ENCODE measurements at regions not wholly inside any gene's neighbourhood (a gene's known extent, or its start where the extent isn't known, plus 50 kb on each side); places are given as distances from the start of the nearest gene placed in this dataset.

- DNase-seq (ENCODE audit: low read depth in 2 of 2): no peak
These were observed 200.7 kb upstream of the PIK3C3 start for GRCh38 chr18:41754332-41754731.

GRCh38 chr18:41753826-41754225 is 201.2 kb upstream of the PIK3C3 start:
- DNase-seq (ENCODE audit: low read depth in 2 of 2): no peak

DNA sequence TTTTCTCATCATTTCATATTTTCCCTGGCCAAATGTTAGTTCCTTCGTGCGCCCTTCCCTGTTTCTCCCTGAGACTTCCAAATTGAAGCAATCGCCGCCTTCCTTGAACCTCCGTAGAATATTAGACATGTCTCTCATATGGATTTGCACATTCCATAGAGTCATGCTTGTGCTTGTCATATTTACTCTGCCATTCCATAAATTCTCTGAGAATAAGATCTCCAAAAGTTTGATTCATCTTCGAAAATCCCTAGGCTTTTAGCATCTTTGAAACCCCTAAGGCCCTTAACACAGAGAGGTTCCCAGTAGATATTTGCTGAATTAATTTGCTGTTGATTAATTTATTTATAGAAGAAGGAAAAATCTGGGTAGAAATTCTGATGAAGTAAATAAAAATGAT is 202.2 kb upstream of the PIK3C3 start:
- no peak for DNase-seq (ENCODE audit: low read depth in 2 of 2)

DNA sequence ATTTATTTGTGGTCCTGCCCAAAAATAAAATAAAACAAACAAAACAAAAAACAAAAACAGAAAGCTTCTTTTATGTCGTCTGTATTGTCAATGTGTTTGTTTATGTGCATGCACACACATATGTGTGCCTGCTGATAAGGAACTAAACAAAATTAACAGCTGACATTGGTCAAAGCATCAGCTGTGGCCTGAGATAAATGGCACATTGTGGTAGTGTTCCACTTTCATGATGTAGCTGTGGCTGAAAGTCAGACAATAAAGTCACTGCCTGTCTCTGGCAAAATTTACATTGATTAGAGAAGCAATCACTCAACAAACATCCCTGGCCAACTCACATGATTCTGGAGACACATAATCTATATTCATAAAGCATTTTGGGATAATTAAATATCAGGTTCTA is 203.4 kb upstream of the PIK3C3 start:
- no peak for DNase-seq (ENCODE audit: low read depth in 2 of 2)

GRCh38 chr18:41751161-41751560 is 203.9 kb upstream of the PIK3C3 start:
- no peak for DNase-seq (ENCODE audit: low read depth in 2 of 2)

DNA sequence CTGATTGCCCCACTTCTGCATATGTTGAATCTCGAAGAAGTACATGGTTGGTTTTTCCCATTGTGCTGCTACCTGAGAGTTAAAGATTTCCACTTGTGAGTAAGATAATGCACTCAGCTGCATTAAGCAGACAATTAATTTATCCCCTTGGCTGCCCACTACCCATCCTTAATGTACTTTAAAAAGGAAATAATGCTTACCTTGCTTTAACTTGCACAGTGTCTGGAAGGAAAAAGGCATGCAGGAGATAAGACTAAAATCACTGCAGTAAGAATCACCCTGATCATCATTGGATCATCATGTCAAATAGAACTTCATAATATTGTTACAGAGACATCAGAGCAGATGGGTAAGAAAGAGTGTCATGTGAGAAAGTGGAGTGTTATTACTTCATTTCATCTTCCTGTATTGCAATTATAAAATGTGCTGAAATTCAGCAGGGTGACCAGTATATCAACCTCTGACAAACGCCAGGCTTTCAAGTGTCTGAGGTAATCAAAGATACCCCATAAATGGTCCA is 207.3 kb upstream of the PIK3C3 start:
- no peak for DNase-seq (ENCODE audit: low read depth in 2 of 2)

GRCh38 chr18:41745166-41746049 is 209.6 kb upstream of the PIK3C3 start:
- no peak for DNase-seq (ENCODE audit: low read depth in 2 of 2)

- DNase-seq (ENCODE audit: low read depth in 2 of 2): no peak
These were observed 210.5 kb upstream of the PIK3C3 start for GRCh38 chr18:41744421-41745030.

DNA sequence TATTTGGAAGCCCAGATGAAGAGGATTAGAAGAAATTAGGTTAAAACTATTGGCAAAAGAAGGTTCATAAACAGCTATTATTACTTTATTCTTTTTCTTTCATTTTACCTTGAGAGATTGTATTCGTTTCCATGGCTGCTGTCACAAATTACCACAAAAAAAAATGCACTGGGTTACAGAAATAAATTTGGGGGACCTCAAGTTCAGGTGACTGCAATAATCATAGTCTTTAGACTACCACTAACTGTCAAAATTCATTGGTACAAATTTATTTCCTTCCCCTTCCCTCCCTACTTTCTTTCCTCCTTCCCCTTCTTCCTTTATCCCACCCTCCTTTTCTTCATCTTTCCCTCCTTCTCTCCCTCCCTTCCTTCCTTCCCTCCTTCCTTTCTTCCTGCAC is 217.8 kb upstream of the PIK3C3 start:
- DNase-seq (ENCODE audit: low read depth in 2 of 2): no peak

GRCh38 chr18:41734917-41735316 is 220.1 kb upstream of the PIK3C3 start:
- no peak for DNase-seq (ENCODE audit: low read depth in 2 of 2)

DNA sequence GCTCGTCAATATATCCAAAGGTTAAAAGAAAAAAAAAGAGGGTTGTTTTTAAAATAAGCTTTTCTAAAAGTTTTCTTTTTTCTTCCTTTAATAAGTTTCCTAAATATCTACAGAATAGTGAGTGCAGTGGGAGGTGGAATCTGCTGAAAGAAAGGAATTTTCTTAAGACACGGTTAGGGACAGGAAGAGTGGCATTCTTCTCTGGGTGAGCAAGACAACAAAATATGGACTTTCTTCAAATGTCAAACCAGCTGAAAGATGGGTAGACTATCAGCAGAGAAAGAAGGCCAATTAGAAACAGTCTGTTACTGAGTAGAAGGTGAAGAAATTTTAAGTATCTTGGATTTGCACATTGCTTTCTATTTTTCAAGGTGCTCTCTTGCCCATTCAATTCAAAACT is 222.7 kb upstream of the PIK3C3 start:
- no peak for DNase-seq (ENCODE audit: low read depth in 2 of 2)

GRCh38 chr18:41731884-41732283 is 223.2 kb upstream of the PIK3C3 start:
- DNase-seq (ENCODE audit: low read depth in 2 of 2): no peak

DNA sequence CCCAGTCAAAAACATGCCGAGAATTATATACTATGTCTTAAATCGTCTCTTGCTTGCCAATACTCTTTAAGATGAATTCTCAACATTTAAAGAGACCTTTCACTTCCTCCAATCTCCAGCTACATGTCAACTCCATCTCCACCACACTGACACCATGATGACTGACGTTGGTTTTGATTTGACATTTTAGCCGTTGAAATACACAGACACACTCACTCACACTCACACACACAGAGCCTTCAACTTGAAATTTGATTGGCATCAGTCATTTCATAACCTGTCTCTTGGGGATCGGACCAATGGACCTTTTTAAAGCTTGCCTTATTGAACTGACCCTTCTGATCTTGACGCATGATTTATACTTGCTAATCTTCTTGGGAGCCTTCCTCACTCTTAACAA is 230.8 kb upstream of the PIK3C3 start:
- no peak for DNase-seq (ENCODE audit: low read depth in 2 of 2)

- no peak for DNase-seq (ENCODE audit: low read depth in 2 of 2)
These were observed 233.8 kb upstream of the PIK3C3 start for GRCh38 chr18:41721103-41721790.

DNA sequence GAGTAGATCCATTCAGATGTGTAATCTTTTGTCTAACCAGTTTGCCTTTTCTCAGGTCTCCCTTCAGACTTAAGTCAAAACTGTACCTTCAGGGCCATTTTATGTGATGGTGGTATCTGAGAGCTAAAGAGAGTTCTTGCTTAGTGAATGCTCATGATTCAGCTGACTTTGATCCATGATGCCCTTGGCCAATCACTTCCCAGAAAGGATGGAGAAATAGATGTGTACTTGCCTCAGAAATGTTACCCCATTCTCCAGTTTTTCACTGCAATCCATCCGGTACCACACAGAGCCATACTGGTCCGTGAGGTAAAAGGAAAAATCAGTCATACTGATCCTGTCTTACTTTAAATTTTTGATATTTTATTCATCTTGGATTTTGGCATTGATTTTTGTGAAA is 234.8 kb upstream of the PIK3C3 start:
- DNase-seq (ENCODE audit: low read depth in 2 of 2): no peak

GRCh38 chr18:41719808-41720207 is 235.2 kb upstream of the PIK3C3 start:
- no peak for DNase-seq (ENCODE audit: low read depth in 2 of 2)

DNA sequence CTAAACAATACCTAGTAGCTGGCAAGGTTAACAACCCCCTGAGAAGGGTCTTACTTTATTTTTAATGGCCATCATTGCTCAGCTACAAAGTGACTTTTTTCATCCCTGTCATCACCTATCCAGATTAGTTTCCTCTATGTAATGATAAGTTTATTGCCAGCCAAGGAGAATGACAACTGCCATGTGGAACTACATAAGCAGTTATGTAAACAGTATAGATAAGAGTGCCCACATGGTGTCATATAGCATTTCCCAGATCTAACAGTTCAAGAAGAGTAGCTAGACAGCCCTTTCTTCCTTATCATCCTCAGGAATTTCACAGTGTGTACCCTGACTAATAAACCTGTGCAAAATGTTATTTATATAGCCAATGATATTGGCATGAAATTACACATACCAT is 240.2 kb upstream of the PIK3C3 start:
- no peak for DNase-seq (ENCODE audit: low read depth in 2 of 2)

GRCh38 chr18:41713969-41714825 is 240.8 kb upstream of the PIK3C3 start:
- no peak for DNase-seq (ENCODE audit: low read depth in 2 of 2)

DNA sequence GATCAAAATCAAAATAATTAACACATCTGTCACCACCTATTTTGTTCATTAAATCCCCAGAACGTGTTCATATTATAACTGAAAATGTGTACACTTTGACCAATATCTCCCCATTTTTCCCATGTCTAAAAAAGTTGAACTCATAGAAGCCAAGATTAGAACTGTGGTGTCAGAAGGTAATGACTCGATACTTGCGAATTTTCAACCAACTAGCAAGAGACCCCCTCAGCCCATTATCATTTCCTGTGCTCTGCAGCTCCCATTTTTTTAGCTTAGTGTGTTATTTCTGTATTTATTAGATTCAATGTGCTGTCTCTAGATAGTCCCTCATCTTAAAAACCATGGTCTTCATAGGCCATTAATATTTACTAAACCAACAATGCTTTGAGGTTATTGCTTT is 248.7 kb upstream of the PIK3C3 start:
- no peak for DNase-seq (ENCODE audit: low read depth in 2 of 2)

DNA sequence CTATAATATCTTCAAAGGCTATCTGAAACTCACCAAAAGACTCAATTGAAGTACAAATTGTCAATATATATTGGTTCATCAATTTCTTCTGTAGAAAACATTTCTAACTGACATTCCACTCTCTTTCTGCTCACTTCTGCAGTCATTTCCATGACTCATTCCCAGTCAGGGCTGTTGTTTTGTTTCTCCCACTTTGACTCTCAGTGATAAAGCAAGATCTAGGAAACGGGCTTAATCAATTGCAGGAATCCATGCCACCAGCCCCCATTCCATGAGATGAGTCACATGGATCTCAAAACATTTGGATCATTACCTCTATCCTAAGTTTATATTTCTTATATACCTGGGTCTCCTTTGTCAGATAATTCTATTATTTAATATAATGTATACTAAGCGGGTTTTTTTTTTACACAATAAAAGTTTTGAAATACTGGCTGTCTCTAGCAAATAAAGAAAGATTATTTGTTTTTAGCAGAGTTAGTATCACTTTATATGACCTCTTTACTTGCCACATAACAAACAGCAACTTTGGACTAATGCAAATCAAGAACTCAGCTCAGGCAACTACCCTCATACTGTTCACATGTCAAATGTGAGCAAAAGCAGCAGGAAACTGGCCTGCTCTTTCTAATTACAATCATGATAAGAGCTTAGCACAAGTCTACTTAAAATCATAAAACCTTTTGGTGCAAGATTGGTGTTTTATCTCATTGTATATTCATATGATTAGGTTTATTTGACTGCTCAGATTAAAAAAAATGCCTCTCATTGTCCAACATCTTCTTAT is 251.1 kb upstream of the PIK3C3 start:
- no peak for DNase-seq (ENCODE audit: low read depth in 2 of 2)

- DNase-seq (ENCODE audit: low read depth in 2 of 2): no peak
These were observed 254.6 kb upstream of the PIK3C3 start for GRCh38 chr18:41700416-41700815.

Measured in stimulated activated CD4-positive, alpha-beta T cell treated with anti-CD3 and anti-CD28 coated beads, Interleukin-1b, Interleukin-23, amount 100 ng/mL, for 4 hours (primary cell).